Calu3 (cell line): ENCODE measurements at regions not wholly inside any gene's neighbourhood (a gene's known extent, or its start where the extent isn't known, plus 50 kb on each side); places are given as distances from the start of the nearest gene placed in this dataset.

Source experiments
- BruUV-seq: library from RNA; stranded (reverse); fragments of 400-500 nt; replicated peaks from 2 replicates; lab custom pipeline; 2021; lab: Mats Ljungman, UMichigan
- CTCF ChIA-PET: fragments of 300-600 bp; sonication (Branson Sonifier 250); formaldehyde crosslinking; loops from one replicate; lab custom pipeline; 2022; ENCODE audit warnings: antibody characterized with exemption; lab: Charles Lee
- DNase-seq: peaks from one replicate; pipeline ENCODE4 v3.0.0; 2022
- H3K27ac Mint-ChIP-seq: one replicate; pipeline ENCODE4 v1.8.0; 2022; ENCODE audit warnings: mixed read lengths; ENCODE audit not compliant: unreplicated experiment
- H3K27me3 Mint-ChIP-seq: one replicate; pipeline ENCODE4 v1.8.0; 2022; ENCODE audit warnings: mixed read lengths; ENCODE audit not compliant: unreplicated experiment
- H3K36me3 Mint-ChIP-seq: one replicate; pipeline ENCODE4 v1.8.0; 2022; ENCODE audit warnings: mild to moderate bottlenecking, moderate library complexity, mixed read lengths; ENCODE audit not compliant: insufficient read depth, unreplicated experiment
- H3K4me1 Mint-ChIP-seq: one replicate; pipeline ENCODE4 v1.8.0; 2022; ENCODE audit warnings: mild to moderate bottlenecking, low read depth, mixed read lengths; ENCODE audit not compliant: unreplicated experiment
- H3K4me3 Mint-ChIP-seq: one replicate; pipeline ENCODE4 v1.8.0; 2022; ENCODE audit warnings: mild to moderate bottlenecking, low read depth, moderate library complexity, mixed read lengths; ENCODE audit not compliant: unreplicated experiment
- H3K9me3 Mint-ChIP-seq: one replicate; pipeline ENCODE4 v1.8.0; 2022; ENCODE audit warnings: low read depth, mixed read lengths; ENCODE audit not compliant: unreplicated experiment
- intact Hi-C: fragments of 100-400 bp; cut with micrococcal nuclease; formaldehyde crosslinking; loops from one replicate; pipeline ENCODE4 v1.10.0; 2022; ENCODE audit not compliant: unreplicated experiment
- TF ChIP-seq, protein P1 (sequence below): fragments of 200-600 bp; IDR thresholded peaks from one replicate; pipeline ENCODE4 v1.8.0; 2022; ENCODE audit warnings: antibody characterized with exemption; ENCODE audit not compliant: unreplicated experiment

DNA sequence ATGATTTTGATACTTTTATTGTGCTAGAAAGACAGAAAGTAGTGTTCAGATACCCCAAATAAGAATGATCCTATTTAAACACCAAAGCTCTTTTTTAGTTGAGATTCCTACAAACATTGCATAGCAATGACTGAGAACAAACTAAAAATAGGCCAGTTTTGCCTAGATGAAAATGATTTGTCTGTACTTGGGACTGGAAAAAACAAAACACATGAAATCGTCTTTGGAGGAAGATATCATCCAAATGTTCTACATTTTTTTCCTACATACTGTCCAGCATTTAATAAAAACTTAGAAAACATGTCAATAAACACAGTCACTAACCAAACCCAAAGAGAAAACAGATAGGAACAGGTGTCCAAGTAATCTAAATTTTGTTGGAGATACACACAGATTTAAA, 111.6 kb upstream of the MEOX2 start:
- H3K4me1 Mint-ChIP-seq = no peaks in the 10 kb centered on the region
- TF ChIP-seq, protein P1, sequence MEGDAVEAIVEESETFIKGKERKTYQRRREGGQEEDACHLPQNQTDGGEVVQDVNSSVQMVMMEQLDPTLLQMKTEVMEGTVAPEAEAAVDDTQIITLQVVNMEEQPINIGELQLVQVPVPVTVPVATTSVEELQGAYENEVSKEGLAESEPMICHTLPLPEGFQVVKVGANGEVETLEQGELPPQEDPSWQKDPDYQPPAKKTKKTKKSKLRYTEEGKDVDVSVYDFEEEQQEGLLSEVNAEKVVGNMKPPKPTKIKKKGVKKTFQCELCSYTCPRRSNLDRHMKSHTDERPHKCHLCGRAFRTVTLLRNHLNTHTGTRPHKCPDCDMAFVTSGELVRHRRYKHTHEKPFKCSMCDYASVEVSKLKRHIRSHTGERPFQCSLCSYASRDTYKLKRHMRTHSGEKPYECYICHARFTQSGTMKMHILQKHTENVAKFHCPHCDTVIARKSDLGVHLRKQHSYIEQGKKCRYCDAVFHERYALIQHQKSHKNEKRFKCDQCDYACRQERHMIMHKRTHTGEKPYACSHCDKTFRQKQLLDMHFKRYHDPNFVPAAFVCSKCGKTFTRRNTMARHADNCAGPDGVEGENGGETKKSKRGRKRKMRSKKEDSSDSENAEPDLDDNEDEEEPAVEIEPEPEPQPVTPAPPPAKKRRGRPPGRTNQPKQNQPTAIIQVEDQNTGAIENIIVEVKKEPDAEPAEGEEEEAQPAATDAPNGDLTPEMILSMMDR = no peak
- BruUV-seq = no TSS peak
- CTCF ChIA-PET = interaction anchor here (0.6 to 0.7 kb wide), 2 partner anchors 34 to 614 kb away, joined by 3 to 15 read pairs; no protein-coding TSS in a partner anchor
- no peaks in the 10 kb centered on the region for H3K9me3 Mint-ChIP-seq
- DNase-seq = no peak
- H3K27ac Mint-ChIP-seq = no peak overlapping the region
- H3K4me3 Mint-ChIP-seq = no peak overlapping the region
- intact Hi-C loops = no loop called here
- H3K36me3 Mint-ChIP-seq = no peaks in the 10 kb centered on the region
- H3K27me3 Mint-ChIP-seq = no peaks in the 10 kb centered on the region

DNA sequence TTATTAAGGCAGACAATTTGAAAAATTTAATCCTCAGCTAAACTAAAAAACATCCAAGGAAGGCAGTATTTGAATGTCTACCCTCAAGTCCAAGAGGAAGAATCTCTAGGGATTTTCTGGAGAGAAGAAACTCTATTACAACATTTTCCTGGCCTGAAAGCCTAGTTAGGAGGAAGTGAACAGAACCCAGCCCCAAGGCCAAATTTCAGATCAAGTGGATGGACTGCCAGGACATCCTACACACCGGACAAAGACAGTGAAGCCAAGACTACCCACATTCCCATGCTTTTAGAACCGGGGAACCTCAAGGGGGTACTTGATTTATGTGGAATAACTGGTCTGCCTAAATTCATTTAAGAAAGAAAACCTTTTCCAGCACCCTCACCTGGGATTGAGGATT, 108.9 kb upstream of the MEOX2 start:
- H3K4me3 Mint-ChIP-seq = no peak overlapping the region
- H3K9me3 Mint-ChIP-seq = no peaks in the 10 kb centered on the region
- TF ChIP-seq, protein P1 = no peak
- CTCF ChIA-PET = no interaction called here
- no peak overlapping the region for H3K27ac Mint-ChIP-seq
- H3K36me3 Mint-ChIP-seq = no peaks in the 10 kb centered on the region
- intact Hi-C loops = no loop called here
- H3K27me3 Mint-ChIP-seq = no peaks in the 10 kb centered on the region
- no peak for DNase-seq
- BruUV-seq = no TSS peak
- no peaks in the 10 kb centered on the region for H3K4me1 Mint-ChIP-seq

DNA sequence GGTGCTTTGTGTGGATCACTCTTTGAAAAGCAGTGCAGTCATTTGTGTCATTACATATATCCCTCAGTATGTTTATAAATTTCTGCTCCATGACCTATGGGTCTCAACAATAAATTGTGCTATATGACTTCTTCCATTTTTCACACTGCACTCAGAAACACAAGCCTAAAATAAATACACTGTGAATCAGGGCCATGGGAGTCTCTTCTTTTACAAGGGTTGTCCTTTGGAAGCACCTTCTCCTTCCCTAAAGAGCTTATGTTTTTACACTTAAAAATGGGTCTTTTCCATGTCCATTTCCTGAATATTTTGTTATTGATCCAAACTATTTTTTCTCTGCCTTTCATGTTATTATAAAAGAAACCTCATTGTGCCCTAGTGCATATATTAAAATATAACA, 108.3 kb upstream of the MEOX2 start:
- no peak for DNase-seq
- Mint-ChIP-seq H3K4me3 (no peak overlapping the region), H3K27me3 (no peaks in the 10 kb centered on the region), H3K4me1 (no peaks in the 10 kb centered on the region), H3K36me3 (no peaks in the 10 kb centered on the region), H3K27ac (no peak overlapping the region), H3K9me3 (no peaks in the 10 kb centered on the region)
- BruUV-seq = no TSS peak
- intact Hi-C loops = no loop called here
- CTCF ChIA-PET = no interaction called here
- TF ChIP-seq, protein P1 = no peak

DNA sequence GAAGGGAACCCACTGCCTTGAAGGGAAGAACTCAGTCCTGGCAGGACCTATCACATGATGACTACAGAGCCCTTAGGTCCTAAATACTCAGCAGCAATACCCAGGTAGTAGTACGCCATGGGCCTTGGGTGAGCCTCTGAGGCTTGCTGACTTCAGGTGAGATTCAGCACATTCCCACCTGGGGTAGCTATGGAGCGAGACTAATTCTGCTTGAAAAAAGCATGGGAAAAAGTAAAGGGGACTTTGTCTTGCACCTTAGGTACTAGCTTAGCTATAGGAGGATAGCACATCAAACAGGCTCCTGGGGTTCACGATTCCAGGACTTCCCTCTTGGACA, 98.2 kb upstream of the MEOX2 start:
- no peak overlapping the region for H3K4me3 Mint-ChIP-seq
- TF ChIP-seq, protein P1 = no peak
- intact Hi-C loops = no loop called here
- peaks cover 10% of the 10 kb centered on the region for H3K4me1 Mint-ChIP-seq
- no peak for DNase-seq
- CTCF ChIA-PET = interaction anchor here (1.4 kb wide), 1 partner anchor 64 kb away, joined by 3 read pairs; no protein-coding TSS in a partner anchor
- BruUV-seq = no TSS peak
- no peaks in the 10 kb centered on the region for H3K36me3 Mint-ChIP-seq
- no peaks in the 10 kb centered on the region for H3K27me3 Mint-ChIP-seq
- no peak overlapping the region for H3K27ac Mint-ChIP-seq
- no peaks in the 10 kb centered on the region for H3K9me3 Mint-ChIP-seq
